ENCODE measurements at regions not wholly inside any gene's neighbourhood (a gene's known extent, or its start where the extent isn't known, plus 50 kb on each side); places are given as distances from the start of the nearest gene placed in this dataset.

DNA sequence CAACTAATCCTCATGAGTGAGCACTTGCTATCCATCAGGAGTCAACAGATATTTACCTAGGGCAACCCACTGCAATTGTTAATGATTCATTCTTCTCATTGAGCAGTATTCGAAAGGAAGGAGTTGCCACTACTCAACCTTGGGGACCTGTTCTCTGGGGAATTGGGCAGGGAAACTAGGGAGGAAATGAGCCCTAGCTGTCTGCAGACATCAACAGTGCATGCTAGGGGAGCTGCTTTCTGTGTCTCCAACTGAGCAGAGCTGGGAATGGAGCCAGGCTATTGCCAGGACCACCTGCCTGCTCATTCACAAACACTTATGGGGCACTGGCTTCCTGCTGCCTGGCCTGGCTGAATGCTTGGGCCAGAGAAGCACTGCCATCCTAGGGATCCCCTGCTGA is 183.4 kb downstream of the TMEM38B start:
- H3K4me3 Mint-ChIP-seq = no peak overlapping the region
- no peaks in the 10 kb centered on the region for H3K9me3 Mint-ChIP-seq
- ChIA-PET CTCF (no interaction called here), POLR2A (no interaction called here)
- no peak for DNase-seq
- peaks cover 31% of the 10 kb centered on the region for H3K27me3 Mint-ChIP-seq
- H3K27ac Mint-ChIP-seq = no peak overlapping the region
- no peaks in the 10 kb centered on the region for H3K36me3 Mint-ChIP-seq (ENCODE audit: low read depth)
- H3K4me1 Mint-ChIP-seq = peaks cover 24% of the 10 kb centered on the region

DNA sequence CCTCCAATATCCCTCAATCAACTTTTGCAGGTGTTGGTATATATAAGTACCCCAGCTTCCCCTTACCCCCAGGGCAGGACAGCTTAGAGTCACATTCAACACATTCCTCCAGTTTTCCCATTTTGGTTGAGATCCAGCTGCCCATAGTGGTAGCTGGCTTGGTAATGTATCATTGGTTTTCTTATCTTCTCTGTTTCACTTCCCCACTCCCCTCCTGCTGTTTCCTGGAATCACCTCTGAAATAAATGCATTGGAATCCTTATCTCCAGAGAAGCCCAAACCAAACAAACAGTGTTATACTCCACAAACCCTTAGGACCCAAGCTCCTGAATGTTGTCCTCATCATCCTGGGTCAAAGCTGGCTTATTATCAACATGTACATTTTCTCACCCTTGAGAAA is 184.8 kb downstream of the TMEM38B start:
- H3K4me3 Mint-ChIP-seq = no peak overlapping the region
- H3K27me3 Mint-ChIP-seq = peaks cover 33% of the 10 kb centered on the region
- ChIA-PET CTCF (no interaction called here), POLR2A (no interaction called here)
- no peaks in the 10 kb centered on the region for H3K36me3 Mint-ChIP-seq (ENCODE audit: low read depth)
- no peak for DNase-seq
- peaks cover 38% of the 10 kb centered on the region for H3K4me1 Mint-ChIP-seq
- H3K27ac Mint-ChIP-seq = peak overlapping the region; percentile 16
- no peaks in the 10 kb centered on the region for H3K9me3 Mint-ChIP-seq

DNA sequence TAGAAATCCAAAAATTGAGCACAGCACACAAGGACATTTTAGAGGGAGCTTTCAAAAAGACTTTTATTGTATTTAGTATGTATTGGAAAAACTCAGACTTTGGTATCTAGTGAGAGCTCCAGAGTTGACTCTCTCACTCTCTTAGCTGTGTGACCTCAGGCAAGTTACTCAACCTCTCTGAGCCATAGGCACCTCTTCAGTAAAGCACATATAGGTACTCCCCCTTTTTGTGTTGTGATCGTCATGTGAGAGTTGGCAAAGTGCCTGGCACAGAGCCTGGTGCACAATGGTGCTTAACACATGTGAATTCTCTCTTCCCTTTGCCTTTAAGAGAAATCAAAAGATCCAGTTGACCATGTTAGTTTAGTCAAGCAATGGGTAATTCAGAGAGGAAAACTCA is 186.2 kb downstream of the TMEM38B start:
- H3K4me3 Mint-ChIP-seq = no peak overlapping the region
- CTCF ChIA-PET = no interaction called here
- H3K4me1 Mint-ChIP-seq = peaks cover 46% of the 10 kb centered on the region
- POLR2A ChIA-PET = no interaction called here
- H3K27ac Mint-ChIP-seq = no peak overlapping the region
- peaks cover 34% of the 10 kb centered on the region for H3K27me3 Mint-ChIP-seq
- H3K9me3 Mint-ChIP-seq = no peaks in the 10 kb centered on the region
- no peaks in the 10 kb centered on the region for H3K36me3 Mint-ChIP-seq (ENCODE audit: low read depth)
- no peak for DNase-seq

DNA sequence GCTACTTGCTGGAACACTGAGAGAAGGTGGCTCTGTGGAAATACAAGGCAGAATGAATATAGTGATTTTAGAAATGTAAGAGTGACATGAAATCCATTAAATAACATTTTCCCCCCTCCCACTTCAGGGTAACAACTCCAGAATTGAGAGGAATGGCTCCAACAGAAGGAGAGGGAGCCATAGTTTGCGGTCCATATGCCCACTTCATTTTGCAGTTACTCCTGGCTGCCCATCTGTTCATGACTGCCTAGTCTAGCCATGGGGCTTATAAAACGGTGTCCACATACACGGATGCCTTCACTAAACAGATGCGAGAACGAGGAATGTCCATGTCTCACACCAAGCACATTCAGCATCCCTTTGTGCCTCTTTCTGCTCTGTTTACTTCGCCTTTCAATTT is 186.7 kb downstream of the TMEM38B start:
- Mint-ChIP-seq H3K36me3 (ENCODE audit: low read depth) (no peaks in the 10 kb centered on the region), H3K27ac (no peak overlapping the region), H3K4me1 (peaks cover 48% of the 10 kb centered on the region), H3K9me3 (no peaks in the 10 kb centered on the region), H3K27me3 (peaks cover 36% of the 10 kb centered on the region), H3K4me3 (no peak overlapping the region)
- ChIA-PET CTCF (interaction anchor here (1.0 to 1.5 kb wide), 8 partner anchors 8 to 41 kb away, joined by 3 to 10 read pairs (median 4); no protein-coding TSS in a partner anchor), POLR2A (no interaction called here)
- no peak for DNase-seq

DNA sequence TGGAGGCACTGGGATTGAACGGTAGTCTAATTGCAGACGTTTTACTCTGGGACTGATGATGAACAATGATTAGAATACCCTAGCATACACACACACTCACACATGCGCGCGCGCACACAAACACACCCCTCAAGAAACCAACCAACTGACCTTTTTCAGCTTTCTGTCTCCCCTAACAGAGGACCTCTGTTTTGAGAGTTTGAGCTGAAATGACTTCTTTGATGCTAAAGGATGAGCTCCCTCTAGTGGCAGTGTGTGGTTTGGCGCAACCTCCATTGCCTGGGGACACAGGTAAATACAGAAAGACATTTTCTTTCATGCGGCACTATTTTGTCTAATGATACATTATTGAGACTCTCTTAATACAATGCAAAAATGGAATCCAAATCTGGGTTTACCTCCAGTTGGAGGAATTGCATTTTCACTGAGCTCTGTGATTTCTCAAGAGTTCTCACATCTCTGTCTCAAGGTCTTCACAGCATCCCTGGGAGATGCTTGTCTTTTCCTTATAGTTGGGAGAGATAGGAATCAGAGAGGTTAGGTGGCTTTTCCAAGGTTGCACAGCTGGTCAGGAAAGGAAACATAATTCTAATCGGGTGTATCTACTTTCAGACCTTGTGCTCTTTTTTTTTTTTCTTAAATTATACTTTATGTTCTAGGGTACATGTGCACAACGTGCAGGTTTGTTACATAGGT is 187.5 kb downstream of the TMEM38B start:
- H3K4me3 Mint-ChIP-seq = no peak overlapping the region
- peaks cover 42% of the 10 kb centered on the region for H3K4me1 Mint-ChIP-seq
- no peaks in the 10 kb centered on the region for H3K9me3 Mint-ChIP-seq
- H3K36me3 Mint-ChIP-seq (ENCODE audit: low read depth) = no peaks in the 10 kb centered on the region
- ChIA-PET CTCF (interaction anchor here (0.7 to 1.5 kb wide), 10 partner anchors 9 to 44 kb away, joined by 3 to 10 read pairs (median 4); no protein-coding TSS in a partner anchor), POLR2A (no interaction called here)
- H3K27me3 Mint-ChIP-seq = peaks cover 37% of the 10 kb centered on the region
- no peak overlapping the region for H3K27ac Mint-ChIP-seq
- peak; percentile 78 for DNase-seq

DNA sequence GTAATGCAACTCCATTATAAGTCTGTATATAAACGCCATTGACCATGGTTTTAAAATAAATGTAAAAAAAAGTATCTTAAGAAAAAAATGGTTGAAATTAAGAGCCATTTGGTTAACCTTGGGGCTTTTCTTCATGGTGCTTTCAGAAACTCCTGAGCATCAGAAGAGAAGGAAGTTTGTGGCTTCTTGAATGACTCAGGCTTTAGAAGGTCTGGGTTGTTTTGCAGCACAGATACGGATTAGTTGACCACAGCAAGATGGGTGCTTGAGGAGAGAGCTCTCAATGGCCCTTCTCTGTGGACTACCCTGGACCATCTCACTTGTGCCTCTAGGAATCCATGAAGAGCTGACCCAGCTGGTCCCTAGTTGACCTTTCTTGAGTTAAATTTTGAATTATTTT is 189.5 kb downstream of the TMEM38B start:
- Mint-ChIP-seq H3K36me3 (ENCODE audit: low read depth) (no peaks in the 10 kb centered on the region), H3K27ac (peak overlapping the region; percentile 37), H3K4me1 (peaks cover 47% of the 10 kb centered on the region), H3K27me3 (peaks cover 30% of the 10 kb centered on the region), H3K9me3 (no peaks in the 10 kb centered on the region), H3K4me3 (no peak overlapping the region)
- peak; percentile 27 for DNase-seq
- POLR2A ChIA-PET = no interaction called here
- CTCF ChIA-PET = interaction anchor here (1.5 kb wide), 1 partner anchor 43 kb away, joined by 3 read pairs; no protein-coding TSS in a partner anchor

DNA sequence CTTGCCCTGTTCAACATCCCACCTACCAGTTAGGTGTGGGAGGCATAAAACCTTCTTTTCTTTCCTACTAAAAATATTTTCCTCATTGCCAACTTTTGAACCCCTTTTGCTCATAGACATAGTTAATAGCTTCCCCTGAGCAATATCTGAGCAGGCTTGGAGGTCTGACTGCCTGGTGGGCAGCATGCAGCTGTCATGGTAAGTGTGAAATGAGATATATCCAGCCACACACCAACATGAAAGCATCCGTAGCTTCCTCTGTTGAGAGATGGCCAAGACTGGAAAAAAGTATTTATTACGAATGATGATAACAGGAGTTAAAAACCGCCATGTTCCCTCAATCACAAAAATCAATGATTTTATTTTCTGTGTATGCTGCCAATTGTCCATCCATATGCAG is 190.1 kb downstream of the TMEM38B start:
- Mint-ChIP-seq H3K4me1 (peaks cover 42% of the 10 kb centered on the region), H3K36me3 (ENCODE audit: low read depth) (no peaks in the 10 kb centered on the region), H3K9me3 (no peaks in the 10 kb centered on the region), H3K27me3 (peaks cover 27% of the 10 kb centered on the region), H3K27ac (no peak overlapping the region), H3K4me3 (no peak overlapping the region)
- POLR2A ChIA-PET = no interaction called here
- CTCF ChIA-PET = interaction anchor here (1.0 to 1.5 kb wide), 2 partner anchors 43 to 45 kb away, joined by 3 read pairs; no protein-coding TSS in a partner anchor
- no peak for DNase-seq

DNA sequence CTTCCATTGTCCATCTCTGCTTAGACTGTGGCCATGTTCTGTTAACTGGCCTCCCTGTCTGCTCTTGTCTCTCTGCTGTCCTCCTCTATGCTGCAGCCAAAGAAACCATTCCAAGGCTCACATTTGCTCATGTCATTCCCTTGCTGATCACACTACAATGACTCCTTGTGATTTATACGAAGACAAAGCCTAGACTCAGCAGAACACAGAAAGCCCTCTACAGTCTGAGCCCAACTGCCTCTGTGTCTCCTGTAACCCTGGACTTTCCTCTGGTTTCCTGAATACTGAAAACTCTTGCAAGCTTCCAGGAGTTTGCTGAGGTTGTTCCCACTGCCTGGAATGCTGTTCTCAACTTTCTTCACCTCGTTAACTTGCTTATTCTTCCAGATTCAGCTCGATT is 191.8 kb downstream of the TMEM38B start:
- no peak for DNase-seq
- H3K9me3 Mint-ChIP-seq = no peaks in the 10 kb centered on the region
- ChIA-PET POLR2A (no interaction called here), CTCF (no interaction called here)
- no peak overlapping the region for H3K4me3 Mint-ChIP-seq
- no peak overlapping the region for H3K27ac Mint-ChIP-seq
- H3K4me1 Mint-ChIP-seq = peaks cover 41% of the 10 kb centered on the region
- peaks cover 15% of the 10 kb centered on the region for H3K27me3 Mint-ChIP-seq
- no peaks in the 10 kb centered on the region for H3K36me3 Mint-ChIP-seq (ENCODE audit: low read depth)

DNA sequence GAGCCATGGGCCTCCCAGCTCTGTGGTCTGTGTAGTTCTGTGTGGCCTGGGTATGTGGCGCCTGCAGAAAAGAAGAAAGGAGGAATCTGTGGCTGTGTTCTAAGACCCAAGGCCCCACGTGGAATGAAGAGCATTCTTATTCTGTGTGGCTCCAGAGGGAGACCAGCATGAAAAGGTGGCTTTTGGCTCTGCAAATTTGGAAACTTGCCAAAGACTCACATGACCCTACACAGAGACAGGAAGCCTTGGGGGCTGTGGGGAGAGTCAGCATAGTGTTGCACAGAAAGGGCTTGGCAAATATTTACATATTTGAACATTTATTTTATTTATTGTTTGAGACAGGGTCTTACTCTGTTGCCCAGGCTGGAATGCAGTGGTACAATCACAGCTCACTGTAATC is 193.3 kb downstream of the TMEM38B start:
- POLR2A ChIA-PET = interaction anchor here (0.6 kb wide), 1 partner anchor 190 kb away, joined by 4 read pairs; no protein-coding TSS in a partner anchor
- CTCF ChIA-PET = no interaction called here
- peaks cover 10% of the 10 kb centered on the region for H3K27me3 Mint-ChIP-seq
- H3K27ac Mint-ChIP-seq = peak overlapping the region; percentile 47
- H3K36me3 Mint-ChIP-seq (ENCODE audit: low read depth) = no peaks in the 10 kb centered on the region
- no peak overlapping the region for H3K4me3 Mint-ChIP-seq
- peak; percentile 10 for DNase-seq
- H3K9me3 Mint-ChIP-seq = no peaks in the 10 kb centered on the region
- peaks cover 34% of the 10 kb centered on the region for H3K4me1 Mint-ChIP-seq

DNA sequence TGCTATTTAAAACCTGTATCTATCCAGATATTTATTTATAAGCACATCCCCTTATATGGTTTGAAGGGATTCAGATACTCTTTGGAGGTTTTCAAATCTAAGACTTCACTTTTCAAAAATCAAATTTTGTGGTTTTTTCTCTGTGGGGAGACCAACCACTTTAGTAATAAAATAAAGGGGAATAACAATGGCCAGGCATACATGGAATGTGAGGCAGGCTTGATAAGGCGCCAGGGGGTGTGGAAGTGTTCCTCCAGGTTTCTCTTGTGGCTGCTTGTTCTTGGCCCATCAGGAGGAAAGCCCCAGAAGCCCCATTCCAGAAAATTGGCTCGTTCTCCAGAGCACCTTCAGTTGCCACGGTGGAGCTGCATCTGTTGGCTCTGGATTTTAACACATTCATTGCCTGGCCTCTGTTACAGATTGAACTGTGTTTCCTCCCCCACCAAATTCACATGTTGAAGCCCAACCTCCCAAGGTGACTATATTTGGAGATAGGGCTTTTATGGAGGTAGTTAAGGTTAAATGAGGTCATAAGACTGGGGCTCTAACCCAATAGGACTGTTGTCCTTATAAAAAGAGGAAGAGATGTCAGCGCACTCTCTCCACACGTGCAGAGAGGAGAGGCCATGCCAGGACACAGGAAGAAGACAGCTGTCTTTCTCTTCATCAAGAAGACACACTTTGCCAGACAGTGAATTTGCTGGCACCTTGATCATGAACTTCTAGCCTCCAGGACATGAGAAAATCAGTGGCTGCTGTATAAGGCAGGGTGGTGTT is 195.9 kb downstream of the TMEM38B start:
- ChIA-PET POLR2A (no interaction called here), CTCF (no interaction called here)
- Mint-ChIP-seq H3K4me3 (no peak overlapping the region), H3K36me3 (ENCODE audit: low read depth) (no peaks in the 10 kb centered on the region), H3K27ac (no peak overlapping the region), H3K9me3 (no peaks in the 10 kb centered on the region), H3K4me1 (peaks cover 11% of the 10 kb centered on the region), H3K27me3 (peaks cover 13% of the 10 kb centered on the region)
- no peak for DNase-seq

DNA sequence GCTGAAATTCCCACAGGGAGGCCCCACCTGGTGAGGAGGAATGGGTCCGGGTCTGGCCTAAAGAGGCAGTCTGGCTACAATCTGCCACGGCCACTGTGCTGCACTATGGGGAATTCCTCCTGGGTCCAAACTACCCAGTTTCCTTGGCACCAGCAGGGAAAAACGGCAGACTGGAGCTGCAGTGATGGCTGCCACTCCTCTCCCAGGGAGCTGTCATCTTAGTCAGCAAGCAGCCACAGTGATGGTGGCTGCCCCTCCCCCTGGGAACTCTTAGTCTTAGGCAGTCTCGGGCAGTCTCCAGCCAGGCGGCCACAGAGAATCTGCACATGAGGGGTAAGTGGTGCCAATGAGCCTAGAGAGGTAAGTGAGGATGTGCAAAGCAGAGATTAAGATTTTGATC is 205.8 kb downstream of the TMEM38B start:
- DNase-seq = no peak
- Mint-ChIP-seq H3K27ac (no peak overlapping the region), H3K27me3 (peaks cover 16% of the 10 kb centered on the region), H3K9me3 (no peaks in the 10 kb centered on the region), H3K36me3 (ENCODE audit: low read depth) (no peaks in the 10 kb centered on the region), H3K4me3 (no peak overlapping the region), H3K4me1 (no peaks in the 10 kb centered on the region)
- ChIA-PET POLR2A (no interaction called here), CTCF (no interaction called here)

DNA sequence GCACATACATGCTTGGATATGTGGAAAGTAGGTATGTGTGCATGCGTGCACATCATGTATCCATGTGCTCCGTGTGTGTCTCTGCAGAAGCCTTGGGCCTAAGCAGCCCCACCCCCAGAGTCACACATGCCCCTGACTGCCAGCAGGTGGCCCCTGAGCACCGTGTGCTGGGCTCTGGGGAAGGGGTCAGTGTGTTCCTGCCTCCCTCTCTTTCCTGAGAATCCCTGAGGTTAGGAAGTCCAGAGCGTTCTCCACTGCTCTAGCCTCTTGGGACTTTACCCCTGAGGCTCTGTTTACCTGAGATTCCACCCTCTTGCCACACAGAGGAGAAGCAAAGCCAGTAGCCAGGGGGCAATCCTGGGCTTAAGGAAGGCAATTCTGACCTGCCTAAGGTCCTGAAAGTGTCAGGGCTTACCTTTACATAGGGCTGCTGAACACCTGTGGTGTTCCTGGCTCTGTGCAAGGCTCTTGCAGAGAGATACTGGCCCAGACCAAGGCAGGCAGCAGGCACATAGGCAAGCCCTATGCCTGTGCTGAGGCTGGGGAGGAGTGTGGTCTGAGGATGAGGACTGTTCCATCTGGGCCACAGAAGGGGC is 207.3 kb downstream of the TMEM38B start:
- Mint-ChIP-seq H3K27me3 (peaks cover 10% of the 10 kb centered on the region), H3K4me1 (no peaks in the 10 kb centered on the region), H3K4me3 (no peak overlapping the region), H3K36me3 (ENCODE audit: low read depth) (no peaks in the 10 kb centered on the region), H3K9me3 (no peaks in the 10 kb centered on the region), H3K27ac (no peak overlapping the region)
- ChIA-PET CTCF (no interaction called here), POLR2A (no interaction called here)
- no peak for DNase-seq

DNA sequence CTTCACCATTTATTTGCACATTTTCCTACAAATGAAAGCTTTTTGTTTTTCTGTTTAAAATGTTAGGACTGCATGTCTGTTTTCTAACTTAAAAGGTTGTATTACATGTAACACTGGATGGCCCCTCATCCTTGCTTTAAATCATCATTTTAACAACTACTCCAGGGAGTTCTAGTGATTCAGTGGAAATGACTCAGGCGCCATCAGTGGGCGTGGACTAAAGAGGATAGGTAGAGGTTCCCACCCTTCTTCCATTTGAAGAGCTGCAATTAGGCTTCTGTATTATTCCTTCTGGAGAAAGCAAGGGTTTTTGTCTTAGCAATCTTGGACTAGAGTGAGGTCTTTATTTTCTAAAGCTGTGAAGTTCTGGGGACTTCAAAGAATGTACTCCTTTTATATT is 213.7 kb downstream of the TMEM38B start:
- POLR2A ChIA-PET = no interaction called here

More for the DNA sequence above, 213.7 kb downstream of the TMEM38B start:
- H3K9me3 Mint-ChIP-seq = no peaks in the 10 kb centered on the region
- no peak for DNase-seq
- no peaks in the 10 kb centered on the region for H3K36me3 Mint-ChIP-seq (ENCODE audit: low read depth)
- CTCF ChIA-PET = interaction anchor here (0.6 kb wide), 1 partner anchor 653 kb away, joined by 3 read pairs; no protein-coding TSS in a partner anchor
- no peak overlapping the region for H3K27ac Mint-ChIP-seq
- peaks cover 6% of the 10 kb centered on the region for H3K27me3 Mint-ChIP-seq
- no peak overlapping the region for H3K4me3 Mint-ChIP-seq
- no peaks in the 10 kb centered on the region for H3K4me1 Mint-ChIP-seq

All from activated CD4-positive, alpha-beta T cell treated with anti-CD3 and anti-CD28 coated beads, Interleukin-2, amount 10 ng/mL, durations not matched to agents 7 days and 5 days (primary cell).